Nephron progenitor cell (in vitro differentiated cells): ENCODE measurements at regions not wholly inside any gene's neighbourhood (a gene's known extent, or its start where the extent isn't known, plus 50 kb on each side); places are given as distances from the start of the nearest gene placed in this dataset.

Source experiments
- DNase-seq: peaks from one replicate; pipeline ENCODE4 v3.0.0; 2021
- H3K27ac Mint-ChIP-seq: 2 replicates; pipeline ENCODE4 v1.8.0; 2021; ENCODE audit warnings: mild to moderate bottlenecking, moderate library complexity, mixed read lengths
- H3K27me3 Mint-ChIP-seq: 2 replicates; pipeline ENCODE4 v1.8.0; 2021; ENCODE audit warnings: mild to moderate bottlenecking, low read depth, mixed read lengths; ENCODE audit not compliant: poor library complexity
- H3K36me3 Mint-ChIP-seq: 2 replicates; pipeline ENCODE4 v1.8.0; 2021; ENCODE audit warnings: low read depth, mixed read lengths
- H3K4me1 Mint-ChIP-seq: 2 replicates; pipeline ENCODE4 v1.8.0; 2021; ENCODE audit warnings: mixed read lengths
- H3K4me3 Mint-ChIP-seq: 2 replicates; pipeline ENCODE4 v1.8.0; 2021; ENCODE audit warnings: mild to moderate bottlenecking, moderate library complexity, mixed read lengths
- H3K9me3 Mint-ChIP-seq: 2 replicates; pipeline ENCODE4 v1.8.0; 2021; ENCODE audit warnings: mild to moderate bottlenecking, moderate library complexity, mixed read lengths
- CTCF ChIP-seq: fragments of 200-600 bp; sonication (generic); IDR thresholded peaks from 2 replicates; pipeline ENCODE4 v1.5.0; 2021; ENCODE audit warnings: antibody characterized with exemption

GRCh38 chr9:115364991-115365390 is 247.0 kb upstream of the TNC start:
- Mint-ChIP-seq H3K27me3 (no peaks in the 10 kb centered on the region), H3K36me3 (no peaks in the 10 kb centered on the region), H3K27ac (no peak overlapping the region), H3K4me3 (no peak overlapping the region), H3K4me1 (peaks cover 21% of the 10 kb centered on the region), H3K9me3 (no peaks in the 10 kb centered on the region)
- TF ChIP-seq CTCF = no peak
- DNase-seq = no peak

DNA sequence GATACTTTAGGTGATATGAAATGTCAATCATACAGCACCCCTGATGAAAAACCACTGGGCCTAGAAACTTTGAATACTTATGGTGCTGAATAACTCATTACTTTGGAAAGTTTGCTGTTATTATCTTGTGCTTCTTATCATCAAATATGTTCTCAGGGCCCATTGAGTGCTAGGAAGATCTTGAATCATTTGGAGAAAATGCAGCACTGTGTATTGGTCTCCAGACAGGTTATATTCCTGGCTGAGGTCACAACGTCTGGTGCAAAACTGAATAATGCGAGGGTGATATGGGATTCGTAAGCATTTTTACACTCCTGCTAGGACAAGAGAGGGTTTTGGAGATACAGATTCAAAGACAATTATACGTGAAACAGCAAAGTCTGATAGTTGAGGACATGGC is 249.4 kb upstream of the TNC start:
- Mint-ChIP-seq H3K36me3 (peaks cover 5% of the 10 kb centered on the region), H3K4me3 (no peak overlapping the region), H3K27me3 (peaks cover under 1% of the 10 kb centered on the region), H3K9me3 (peaks cover 13% of the 10 kb centered on the region), H3K27ac (no peak overlapping the region), H3K4me1 (peaks cover 16% of the 10 kb centered on the region)
- DNase-seq = no peak
- no peak for TF ChIP-seq CTCF

DNA sequence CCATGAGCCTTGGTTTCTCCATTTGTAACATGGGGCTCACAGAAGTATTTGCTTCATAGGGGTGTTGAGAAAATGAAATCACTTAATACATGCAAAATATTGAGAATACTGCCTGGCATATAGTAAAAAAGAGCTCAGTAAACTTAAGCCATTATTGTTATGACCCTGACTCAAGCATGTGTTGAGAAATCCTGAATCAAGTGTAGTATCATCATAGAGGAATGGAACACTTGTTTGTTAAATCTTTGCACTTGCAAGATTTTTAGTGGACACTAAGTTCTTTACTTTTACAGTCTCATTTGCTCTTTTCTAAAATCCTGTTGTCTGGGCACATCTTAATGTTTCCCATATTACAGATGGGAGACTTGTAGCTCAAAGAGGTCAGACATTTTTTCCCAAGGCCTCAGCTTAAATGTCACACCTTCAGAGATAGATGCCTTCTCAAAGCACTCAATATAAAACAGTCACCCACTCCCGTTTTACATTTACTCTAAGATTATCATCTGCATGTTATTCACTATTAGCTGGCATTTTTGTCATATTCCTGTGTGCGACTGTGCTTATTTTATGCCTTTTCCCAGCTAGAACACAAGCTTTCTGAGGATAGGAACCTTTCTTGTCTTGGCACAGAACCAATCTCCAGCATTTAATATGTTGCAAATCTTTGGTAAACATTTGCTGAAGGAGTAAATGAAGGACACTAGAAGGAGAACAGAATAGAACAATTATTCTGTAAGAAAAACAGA is 250.0 kb upstream of the TNC start:
- H3K27ac Mint-ChIP-seq = no peak overlapping the region
- H3K27me3 Mint-ChIP-seq = peaks cover 6% of the 10 kb centered on the region
- no peak for DNase-seq
- peaks cover 5% of the 10 kb centered on the region for H3K36me3 Mint-ChIP-seq
- peaks cover 13% of the 10 kb centered on the region for H3K9me3 Mint-ChIP-seq
- H3K4me1 Mint-ChIP-seq = peaks cover 9% of the 10 kb centered on the region
- no peak overlapping the region for H3K4me3 Mint-ChIP-seq
- no peak for TF ChIP-seq CTCF

GRCh38 chr9:115369322-115369957 is 251.5 kb upstream of the TNC start:
- Mint-ChIP-seq H3K4me3 (no peak overlapping the region), H3K9me3 (peaks cover 13% of the 10 kb centered on the region), H3K27me3 (peaks cover 8% of the 10 kb centered on the region), H3K27ac (no peak overlapping the region), H3K36me3 (peaks cover 5% of the 10 kb centered on the region), H3K4me1 (peaks cover 7% of the 10 kb centered on the region)
- no peak for DNase-seq
- no peak for TF ChIP-seq CTCF

DNA sequence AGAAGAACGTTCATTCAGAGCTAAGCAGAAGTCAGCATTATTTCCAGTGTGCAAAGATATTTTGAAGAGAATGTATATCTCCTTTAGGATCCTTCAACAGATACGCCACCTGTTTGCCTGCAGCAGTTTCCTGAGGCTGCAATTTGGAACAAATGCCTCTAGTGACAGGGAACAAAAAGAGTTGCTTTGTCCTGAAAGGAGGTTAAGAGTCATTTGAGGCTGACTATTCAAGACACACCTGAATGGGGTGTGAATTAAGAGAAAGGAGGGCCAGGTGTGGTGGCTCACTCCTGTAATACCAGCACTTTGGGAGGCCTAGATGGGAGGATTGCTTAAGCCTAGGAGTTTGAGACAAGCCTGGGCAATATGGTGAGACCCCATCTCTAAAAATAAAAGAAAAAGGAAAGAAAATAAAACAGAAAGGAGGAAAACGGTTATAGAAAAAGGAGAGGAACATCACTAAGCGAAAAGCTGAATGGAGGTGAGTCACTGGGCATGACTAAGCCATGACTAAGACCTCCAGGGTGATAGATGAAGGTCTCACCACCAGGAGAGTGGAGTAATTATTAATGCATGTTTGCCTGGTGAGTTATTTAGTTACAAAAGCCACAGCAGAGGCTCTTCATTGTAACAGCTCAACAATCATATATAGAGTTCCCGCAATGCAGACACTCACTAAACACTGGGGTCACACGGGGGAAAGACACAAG is 255.2 kb upstream of the TNC start:
- TF ChIP-seq CTCF = no peak
- H3K36me3 Mint-ChIP-seq = peaks cover 5% of the 10 kb centered on the region
- H3K4me3 Mint-ChIP-seq = no peak overlapping the region
- peaks cover 7% of the 10 kb centered on the region for H3K4me1 Mint-ChIP-seq
- DNase-seq = no peak
- H3K9me3 Mint-ChIP-seq = peaks cover 19% of the 10 kb centered on the region
- peaks cover 8% of the 10 kb centered on the region for H3K27me3 Mint-ChIP-seq
- H3K27ac Mint-ChIP-seq = no peak overlapping the region
